SK-N-SH (cell line): ENCODE measurements at regions not wholly inside any gene's neighbourhood (a gene's known extent, or its start where the extent isn't known, plus 50 kb on each side); places are given as distances from the start of the nearest gene placed in this dataset.

Source experiments
- CTCF ChIA-PET: fragments of 300-600, 350-600 bp; formaldehyde crosslinking; extraction: SDS; loops from one replicate; lab custom pipeline; 2021; lab: Yijun Ruan, JAX
- POLR2A ChIA-PET: fragments of 350-600 bp; sonication (Branson Sonifier 250); formaldehyde crosslinking; extraction: SDS; loops from one replicate; lab custom pipeline; 2020; ENCODE audit warnings: antibody characterized with exemption, inconsistent platforms; lab: Yijun Ruan, JAX
- DNase-seq: peaks from one replicate; pipeline ENCODE4 v3.0.0; 2012
- H2AFZ ChIP-seq: fragments of 200-600 bp; sonication (generic); 2 replicates; pipeline ENCODE4 v1.8.1; 2016; ENCODE audit warnings: antibody characterized with exemption, mild to moderate bottlenecking, low read depth
- H3F3A ChIP-seq: fragments of 200-600 bp; sonication (generic); replicated peaks from 2 replicates; pipeline ENCODE3; 2016; ENCODE audit warnings: antibody characterized with exemption, mild to moderate bottlenecking; ENCODE audit not compliant: insufficient read depth
- H3K27ac ChIP-seq, 2 experiments: fragments of 200-500 bp in 1 of 2; fragments of 200-600 bp in 1 of 2; sonication (Bioruptor generic) in 1 of 2; sonication (generic), shearing (Covaris generic) in 1 of 2; 2 replicates each; pipeline versions ENCODE4 v1.5.1 to v1.6.1; 2014 to 2016; ENCODE audit warnings: low read depth in 2 of 2, inconsistent platforms in 1 of 2, low read length in 1 of 2, mild to moderate bottlenecking in 1 of 2, mixed read lengths in 1 of 2
- H3K27me3 ChIP-seq: fragments of 200-600 bp; sonication (generic), shearing (Covaris generic); 2 replicates; pipeline ENCODE4 v1.6.1; 2016; ENCODE audit warnings: mixed run types; ENCODE audit not compliant: insufficient read depth
- H3K36me3 ChIP-seq, 2 experiments: fragments of 200-500 bp in 1 of 2; fragments of 200-600 bp in 1 of 2; sonication (Bioruptor generic) in 1 of 2; sonication (generic) in 1 of 2; replicated peaks in 1 of 2; 2 replicates each; pipeline versions ENCODE3 to v1.5.1; 2014 to 2016; ENCODE audit warnings: low read length in 1 of 2, mild to moderate bottlenecking in 1 of 2; ENCODE audit not compliant: insufficient read depth in 2 of 2, control insufficient read depth in 1 of 2
- H3K4me1 ChIP-seq, 2 experiments: fragments of 200-500 bp in 1 of 2; fragments of 200-600 bp in 1 of 2; sonication (Bioruptor generic) in 1 of 2; sonication (generic), shearing (Covaris generic) in 1 of 2; 2 replicates each; pipeline versions ENCODE4 v1.5.1 to v1.6.1; 2014 to 2016; ENCODE audit warnings: low read depth in 1 of 2, low read length in 1 of 2, mixed run types in 1 of 2; ENCODE audit not compliant: insufficient read depth in 2 of 2, control insufficient read depth in 1 of 2
- H3K4me2 ChIP-seq: fragments of 200-600 bp; sonication (generic), shearing (Covaris generic); 2 replicates; pipeline ENCODE4 v1.6.1; 2017; ENCODE audit warnings: mixed run types
- H3K4me3 ChIP-seq, 2 experiments: fragments of 200-500 bp in 1 of 2; fragments of 200-600 bp in 1 of 2; sonication (Bioruptor generic) in 1 of 2; sonication (generic), shearing (Covaris generic) in 1 of 2; 2 replicates each; pipeline versions ENCODE4 v1.5.1 to v1.8.1; 2014 to 2016; ENCODE audit warnings: low read depth in 2 of 2, inconsistent platforms in 1 of 2, low read length in 1 of 2, mild to moderate bottlenecking in 1 of 2, mixed read lengths in 1 of 2, moderate library complexity in 1 of 2
- H3K79me2 ChIP-seq: fragments of 200-600 bp; sonication (generic); 2 replicates; pipeline ENCODE4 v1.8.1; 2017; ENCODE audit warnings: mild to moderate bottlenecking; ENCODE audit not compliant: insufficient read depth
- H3K9ac ChIP-seq: fragments of 200-600 bp; sonication (generic); 2 replicates; pipeline ENCODE4 v1.6.1; 2017; ENCODE audit warnings: mixed run types
- H3K9me2 ChIP-seq: fragments of 200-600 bp; sonication (generic); 2 replicates; pipeline ENCODE4 v1.6.1; 2017; ENCODE audit warnings: mixed run types
- H3K9me3 ChIP-seq: fragments of 200-600 bp; sonication (generic); 2 replicates; pipeline ENCODE4 v1.6.1; 2017; ENCODE audit warnings: mixed run types, mild to moderate bottlenecking, moderate library complexity
- H4K20me1 ChIP-seq: fragments of 200-600 bp; sonication (generic); 2 replicates; pipeline ENCODE4 v1.6.1; 2017; ENCODE audit warnings: mild to moderate bottlenecking, mixed run types; ENCODE audit not compliant: insufficient read depth
- CTCF ChIP-seq: fragments of 200-600 bp; sonication (generic); IDR thresholded peaks from 2 replicates; pipeline ENCODE4 v1.6.1; 2017; ENCODE audit warnings: antibody characterized with exemption, mild to moderate bottlenecking, moderate library complexity
- ELF1 ChIP-seq: IDR thresholded peaks from 2 replicates; pipeline ENCODE4 v1.4.0; 2012
- EP300 ChIP-seq, 2 experiments: IDR thresholded peaks; 2 replicates each; pipeline versions ENCODE4 v1.4.0 to v1.6.1; 2012; ENCODE audit warnings: borderline replicate concordance in 1 of 2, low read depth in 1 of 2, low read length in 1 of 2
- EZH2phosphoT487 ChIP-seq: fragments of 200-600 bp; sonication (generic); IDR thresholded peaks from 2 replicates; pipeline ENCODE4 v1.6.1; 2017; ENCODE audit warnings: low read depth, mixed run types, mild to moderate bottlenecking, antibody characterized with exemption, moderate library complexity, borderline replicate concordance
- FOSL2 ChIP-seq: IDR thresholded peaks from 2 replicates; pipeline ENCODE4 v1.4.0; 2012; ENCODE audit warnings: low read depth, mild to moderate bottlenecking, moderate library complexity, borderline replicate concordance
- FOXM1 ChIP-seq: IDR thresholded peaks from 2 replicates; pipeline ENCODE4 v1.4.0; 2012; ENCODE audit warnings: low read depth, mild to moderate bottlenecking
- GABPA ChIP-seq: IDR thresholded peaks from 2 replicates; pipeline ENCODE4 v1.4.0; 2012; ENCODE audit warnings: low read depth, mild to moderate bottlenecking
- GATA2 ChIP-seq: sonication (generic); formaldehyde crosslinking; IDR thresholded peaks from 2 replicates; pipeline ENCODE4 v1.5.0; 2020; ENCODE audit warnings: mild to moderate bottlenecking, missing genetic modification reagents
- JUND ChIP-seq: IDR thresholded peaks from 2 replicates; pipeline ENCODE4 v1.4.0; 2012
- MAX ChIP-seq: IDR thresholded peaks from 2 replicates; pipeline ENCODE4 v1.4.0; 2012; ENCODE audit warnings: low read depth
- MEF2A ChIP-seq: IDR thresholded peaks from 2 replicates; pipeline ENCODE4 v1.4.0; 2012; ENCODE audit warnings: low read depth, borderline replicate concordance
- NRF1 ChIP-seq: IDR thresholded peaks from 2 replicates; pipeline ENCODE4 v1.6.1; 2012; ENCODE audit warnings: low read depth, mild to moderate bottlenecking, low read length
- RAD21 ChIP-seq: IDR thresholded peaks from 2 replicates; pipeline ENCODE4 v1.6.1; 2012; ENCODE audit warnings: mild to moderate bottlenecking, low read length
- REST ChIP-seq: IDR thresholded peaks from 2 replicates; pipeline ENCODE4 v1.6.1; 2012; ENCODE audit warnings: mild to moderate bottlenecking, low read depth, low read length, moderate library complexity
- SIN3A ChIP-seq: IDR thresholded peaks from 2 replicates; pipeline ENCODE4 v1.6.1; 2012; ENCODE audit warnings: low read depth, mild to moderate bottlenecking, low read length, moderate library complexity, borderline replicate concordance
- TEAD4 ChIP-seq: IDR thresholded peaks from 2 replicates; pipeline ENCODE4 v1.4.0; 2012; ENCODE audit warnings: mild to moderate bottlenecking, borderline replicate concordance; ENCODE audit not compliant: insufficient read depth
- USF2 ChIP-seq: fragments of 150-350 bp; IDR thresholded peaks from 2 replicates; pipeline ENCODE4 v1.6.1; 2017; ENCODE audit warnings: antibody characterized with exemption, low read length, low read depth, borderline replicate concordance
- ZBTB33 ChIP-seq: IDR thresholded peaks from 2 replicates; pipeline ENCODE4 v1.4.0; 2012; ENCODE audit warnings: low read depth, borderline replicate concordance

GRCh38 chr5:108607421-108607820, 140.3 kb upstream of the FER start (continued):
- TF ChIP-seq USF2 (no peak), CTCF (no peak), REST (no peak), MEF2A (no peak), GATA2 (CRISPR knock-in tag) (peak; percentile 69), SIN3A (no peak), ZBTB33 (no peak)
- TF ChIP-seq, all 33 proteins: peak for 4

- no peaks in the 10 kb centered on the region for H3K9me3 ChIP-seq
- no peaks in the 10 kb centered on the region for H3K79me2 ChIP-seq
- no peak overlapping the region for H3K4me2 ChIP-seq
- H3K27ac ChIP-seq = no peak overlapping the region
- POLR2A ChIA-PET = no interaction called here
- no peak overlapping the region for H2AFZ ChIP-seq
- CTCF ChIA-PET = interaction anchor here (0.8 to 1.5 kb wide), 2 partner anchors 18 to 36 kb away, joined by 3 read pairs; no protein-coding TSS in a partner anchor
- no peaks in the 10 kb centered on the region for H3K27me3 ChIP-seq
- no peak overlapping the region for H3K9ac ChIP-seq
- H4K20me1 ChIP-seq = no peaks in the 10 kb centered on the region
- H3K4me3 ChIP-seq = no peak overlapping the region
- no peaks in the 10 kb centered on the region for H3F3A ChIP-seq
- H3K4me1 ChIP-seq = peaks cover 0 to 6% of the 10 kb centered on the region in 2 experiments; a peak in 2 of 4 replicates
- DNase-seq = no peak
- H3K9me2 ChIP-seq = no peaks in the 10 kb centered on the region
- H3K36me3 ChIP-seq = no peaks in the 10 kb centered on the region
- TF ChIP-seq GATA2 (CRISPR knock-in tag) (no peak), MAX (no peak), FOXM1 (no peak), RAD21 (no peak), USF2 (no peak), TEAD4 (no peak), FOSL2 (no peak), ZBTB33 (no peak), ELF1 (no peak), GABPA (no peak), EP300 (IDR thresholded peaks at IDR 0.05; ENCODE audit: borderline replicate concordance in 1 of 2, low read depth in 1 of 2, low read length in 1 of 2) (no peak), NRF1 (no peak), JUND (no peak), MEF2A (no peak), EZH2phosphoT487 (no peak)
Measured at GRCh38 chr5:108606185-108606584, 141.5 kb upstream of the FER start.
